ENCODE measurements at regions not wholly inside any gene's neighbourhood (a gene's known extent, or its start where the extent isn't known, plus 50 kb on each side); places are given as distances from the start of the nearest gene placed in this dataset.

- H3K36me3 Mint-ChIP-seq (ENCODE audit: low read depth) = no peaks in the 10 kb centered on the region
- no peaks in the 10 kb centered on the region for H3K27me3 Mint-ChIP-seq (ENCODE audit: low read depth)
- H3K9me3 Mint-ChIP-seq = no peaks in the 10 kb centered on the region
- H3K27ac Mint-ChIP-seq = no peak overlapping the region
- no peak overlapping the region for H3K4me3 Mint-ChIP-seq
- H3K4me1 Mint-ChIP-seq = no peaks in the 10 kb centered on the region
- TF ChIP-seq, protein P1, sequence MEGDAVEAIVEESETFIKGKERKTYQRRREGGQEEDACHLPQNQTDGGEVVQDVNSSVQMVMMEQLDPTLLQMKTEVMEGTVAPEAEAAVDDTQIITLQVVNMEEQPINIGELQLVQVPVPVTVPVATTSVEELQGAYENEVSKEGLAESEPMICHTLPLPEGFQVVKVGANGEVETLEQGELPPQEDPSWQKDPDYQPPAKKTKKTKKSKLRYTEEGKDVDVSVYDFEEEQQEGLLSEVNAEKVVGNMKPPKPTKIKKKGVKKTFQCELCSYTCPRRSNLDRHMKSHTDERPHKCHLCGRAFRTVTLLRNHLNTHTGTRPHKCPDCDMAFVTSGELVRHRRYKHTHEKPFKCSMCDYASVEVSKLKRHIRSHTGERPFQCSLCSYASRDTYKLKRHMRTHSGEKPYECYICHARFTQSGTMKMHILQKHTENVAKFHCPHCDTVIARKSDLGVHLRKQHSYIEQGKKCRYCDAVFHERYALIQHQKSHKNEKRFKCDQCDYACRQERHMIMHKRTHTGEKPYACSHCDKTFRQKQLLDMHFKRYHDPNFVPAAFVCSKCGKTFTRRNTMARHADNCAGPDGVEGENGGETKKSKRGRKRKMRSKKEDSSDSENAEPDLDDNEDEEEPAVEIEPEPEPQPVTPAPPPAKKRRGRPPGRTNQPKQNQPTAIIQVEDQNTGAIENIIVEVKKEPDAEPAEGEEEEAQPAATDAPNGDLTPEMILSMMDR (IDR thresholded peaks at IDR 0.05; ENCODE audit: unreplicated experiment in 3 of 3) = no peak
Observed at GRCh38 chr6:141028791-141029280, 1103.9 kb upstream of the GJE1 start.

GRCh38 chr6:141026504-141026903 lies 1106.2 kb upstream of the GJE1 start:
- TF ChIP-seq, protein P1 (IDR thresholded peaks at IDR 0.05; ENCODE audit: unreplicated experiment in 3 of 3) = no peak
- H3K4me3 Mint-ChIP-seq = no peak overlapping the region
- no peaks in the 10 kb centered on the region for H3K9me3 Mint-ChIP-seq
- no peaks in the 10 kb centered on the region for H3K27me3 Mint-ChIP-seq (ENCODE audit: low read depth)
- H3K27ac Mint-ChIP-seq = peak overlapping the region; percentile 60 to 74 (median 61)
- H3K4me1 Mint-ChIP-seq = no peaks in the 10 kb centered on the region
- no peaks in the 10 kb centered on the region for H3K36me3 Mint-ChIP-seq (ENCODE audit: low read depth)

GRCh38 chr6:141024526-141024925 lies 1108.2 kb upstream of the GJE1 start:
- H3K4me1 Mint-ChIP-seq = no peaks in the 10 kb centered on the region
- H3K27ac Mint-ChIP-seq = no peak overlapping the region
- H3K36me3 Mint-ChIP-seq (ENCODE audit: low read depth) = no peaks in the 10 kb centered on the region
- H3K4me3 Mint-ChIP-seq = no peak overlapping the region
- no peaks in the 10 kb centered on the region for H3K27me3 Mint-ChIP-seq (ENCODE audit: low read depth)
- TF ChIP-seq, protein P1 (IDR thresholded peaks at IDR 0.05; ENCODE audit: unreplicated experiment in 3 of 3) = no peak
- H3K9me3 Mint-ChIP-seq = no peaks in the 10 kb centered on the region

- H3K36me3 Mint-ChIP-seq (ENCODE audit: low read depth) = no peaks in the 10 kb centered on the region
- no peaks in the 10 kb centered on the region for H3K4me1 Mint-ChIP-seq
- H3K4me3 Mint-ChIP-seq = no peak overlapping the region
- no peaks in the 10 kb centered on the region for H3K27me3 Mint-ChIP-seq (ENCODE audit: low read depth)
- no peak overlapping the region for H3K27ac Mint-ChIP-seq
- peaks cover 3% of the 10 kb centered on the region for H3K9me3 Mint-ChIP-seq
- TF ChIP-seq, protein P1 (IDR thresholded peaks at IDR 0.05; ENCODE audit: unreplicated experiment in 3 of 3) = no peak
Observed at GRCh38 chr6:141017941-141018340, 1114.8 kb upstream of the GJE1 start.

- H3K4me3 Mint-ChIP-seq = no peak overlapping the region
- TF ChIP-seq, protein P1 (IDR thresholded peaks at IDR 0.05; ENCODE audit: unreplicated experiment in 3 of 3) = no peak
- no peaks in the 10 kb centered on the region for H3K36me3 Mint-ChIP-seq (ENCODE audit: low read depth)
- H3K27ac Mint-ChIP-seq = no peak overlapping the region
- peaks cover 8% of the 10 kb centered on the region for H3K9me3 Mint-ChIP-seq
- H3K27me3 Mint-ChIP-seq (ENCODE audit: low read depth) = no peaks in the 10 kb centered on the region
- no peaks in the 10 kb centered on the region for H3K4me1 Mint-ChIP-seq
Observed at GRCh38 chr6:141000917-141001316, 1131.8 kb upstream of the GJE1 start.

- Mint-ChIP-seq H3K4me3 (no peak overlapping the region), H3K36me3 (ENCODE audit: low read depth) (no peaks in the 10 kb centered on the region), H3K27ac (no peak overlapping the region), H3K27me3 (ENCODE audit: low read depth) (peaks cover 4% of the 10 kb centered on the region), H3K9me3 (peaks cover 8% of the 10 kb centered on the region), H3K4me1 (peaks cover 3% of the 10 kb centered on the region)
- TF ChIP-seq, protein P1 (IDR thresholded peaks at IDR 0.05; ENCODE audit: unreplicated experiment in 3 of 3) = no peak
Observed at GRCh38 chr6:140993515-140993914, 1139.2 kb upstream of the GJE1 start.

Data from nephron (organoid).